Kidney (tissue), 13 donors: ENCODE measurements at regions not wholly inside any gene's neighbourhood (a gene's known extent, or its start where the extent isn't known, plus 50 kb on each side); places are given as distances from the start of the nearest gene placed in this dataset.
A peak's percentile ranks its signal among the peaks of the same experiment; 100 is the strongest.

Experiments
- DNase-seq, 5 donors: peaks; one replicate each; pipeline ENCODE4 v3.0.0-alpha.2; 2013 to 2020
- FAIRE-seq: peaks from 2 replicates; lab custom pipeline; 2012; peaks lifted over from hg19 to GRCh38; lab: Jason Lieb, UNC
- H3K27ac ChIP-seq, 2 donors: one replicate each; pipeline ENCODE4 v1.7.0; 2013; ENCODE audit warnings: low read depth in 2 of 2, low read length in 2 of 2, inconsistent platforms in 1 of 2
- H3K27me3 ChIP-seq: one replicate; pipeline ENCODE4 v1.7.1; 2013; ENCODE audit warnings: low read length, inconsistent platforms; ENCODE audit not compliant: control insufficient read depth, insufficient read depth
- H3K36me3 ChIP-seq, 3 donors: one replicate each; pipeline versions ENCODE4 v1.7.0 to v1.7.1; 2013; ENCODE audit warnings: low read length in 3 of 3, control low read depth in 1 of 3, inconsistent platforms in 1 of 3; ENCODE audit not compliant: insufficient read depth in 3 of 3, control insufficient read depth in 2 of 3
- H3K4me1 ChIP-seq, 3 donors: one replicate each; pipeline versions ENCODE4 v1.7.0 to v1.7.1; 2013; ENCODE audit warnings: low read length in 3 of 3, inconsistent platforms in 1 of 3, low read depth in 1 of 3; ENCODE audit not compliant: control insufficient read depth in 2 of 3, insufficient read depth in 2 of 3
- H3K4me3 ChIP-seq, 3 donors: one replicate each; pipeline versions ENCODE4 v1.7.0 to v1.8.1; 2013; ENCODE audit warnings: low read length in 3 of 3, control low read depth in 1 of 3, inconsistent platforms in 1 of 3
- H3K9ac ChIP-seq, 3 donors: one replicate each; pipeline versions ENCODE4 v1.7.0 to v1.7.1; 2013; ENCODE audit warnings: low read length in 3 of 3, control low read depth in 1 of 3, inconsistent platforms in 1 of 3
- H3K9me3 ChIP-seq, 3 donors: one replicate each; pipeline versions ENCODE4 v1.7.0 to v1.7.1; 2013; ENCODE audit warnings: low read length in 3 of 3, control low read depth in 1 of 3, inconsistent platforms in 1 of 3; ENCODE audit not compliant: control insufficient read depth in 2 of 3, insufficient read depth in 1 of 3
- CTCF ChIP-seq: IDR thresholded peaks from 3 replicates; pipeline ENCODE4 v1.5.1; 2012; ENCODE audit warnings: mild to moderate bottlenecking, moderate library complexity, borderline replicate concordance; ENCODE audit not compliant: insufficient read depth; ENCODE audit errors: extremely low read depth
- intact Hi-C: fragments of 100-400 bp; cut with DNase I; formaldehyde crosslinking; loops from one replicate; pipeline ENCODE4 v1.11.1; 2022
- donor health status: control.
- donor health status: control.
- donor health status: control.
- donor health status: control.
- donor health status: control.
- donor health status: DM: yes; HTN: yes; CAD: no.
- donor health status: Normal renal cell carcinoma (clear cell type).

DNA sequence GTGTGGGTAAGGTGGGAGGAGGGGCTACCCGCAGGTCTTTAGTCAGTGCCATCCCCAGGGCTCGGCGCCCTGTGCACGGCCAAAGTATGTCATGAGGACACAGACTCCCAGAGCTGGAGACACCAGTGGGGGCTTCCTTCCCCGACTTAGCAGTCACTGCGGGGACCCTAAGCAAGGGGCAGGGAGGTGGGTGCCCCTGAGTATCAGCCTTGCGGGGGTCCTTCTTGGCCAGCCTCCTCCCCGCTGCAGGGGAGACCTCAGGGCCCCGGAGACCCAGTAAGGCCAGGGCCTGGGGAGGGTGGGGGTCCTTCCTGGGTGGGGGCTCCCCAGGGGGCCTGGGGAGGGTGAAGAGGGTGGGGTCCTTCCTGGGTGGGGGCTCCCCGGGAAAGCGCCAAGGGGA is 673.8 kb downstream of the BRD1 start:
- Histone ChIP-seq H3K4me3 (no peak overlapping the region), H3K27me3 (no peaks in the 10 kb centered on the region), H3K4me1 (no peaks in the 10 kb centered on the region), H3K27ac (no peak overlapping the region), H3K36me3 (no peaks in the 10 kb centered on the region), H3K9me3 (no peaks in the 10 kb centered on the region), H3K9ac (no peak overlapping the region)
- no peak for TF ChIP-seq CTCF
- FAIRE-seq (no peak), DNase-seq (peak in 1 of 5 donors; percentile 44)
- intact Hi-C loops: no loop called here

DNA sequence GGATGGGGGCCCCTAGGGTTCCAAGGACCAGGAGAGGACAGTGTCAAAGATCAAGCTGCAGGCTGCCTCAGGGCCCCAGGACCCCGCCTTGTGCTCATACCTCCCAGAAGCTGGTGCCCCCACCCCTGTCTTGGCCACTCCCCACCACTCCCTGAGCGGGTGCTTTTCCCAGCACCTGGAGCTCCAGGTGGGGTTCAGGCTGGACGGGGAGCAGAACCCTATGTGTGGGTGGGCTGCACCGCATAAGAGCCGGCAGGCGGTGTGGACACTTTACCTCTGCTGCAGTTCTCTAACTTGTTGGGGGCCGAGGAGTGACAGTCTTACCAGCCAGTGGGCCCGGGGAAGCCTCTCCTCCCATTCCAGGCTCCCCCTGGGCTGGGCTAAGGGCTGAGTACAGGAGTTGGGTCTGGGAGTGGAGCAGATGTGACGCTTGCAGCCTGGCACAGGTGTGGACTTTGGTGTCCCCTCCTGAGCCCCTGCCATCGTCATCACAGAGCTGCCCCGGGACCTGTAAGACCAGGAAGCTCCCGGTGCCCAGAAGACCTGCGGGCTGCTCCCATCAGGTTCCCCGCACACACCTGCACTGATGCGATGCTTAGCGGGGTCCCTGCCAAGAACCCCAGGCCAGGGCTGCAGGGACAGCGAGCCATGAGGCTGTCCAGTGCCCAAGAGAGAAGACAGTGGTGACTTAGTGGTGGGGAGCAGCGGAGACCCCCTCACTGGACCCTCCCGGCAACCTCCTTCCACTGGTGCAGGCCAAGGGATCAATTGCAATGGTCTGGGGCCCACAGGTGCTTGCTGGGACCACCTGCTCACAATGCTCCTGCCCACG is 674.5 kb downstream of the BRD1 start:
- intact Hi-C loops: no loop called here
- Histone ChIP-seq H3K9ac (no peak overlapping the region), H3K27ac (no peak overlapping the region), H3K36me3 (no peaks in the 10 kb centered on the region), H3K4me3 (no peak overlapping the region), H3K4me1 (no peaks in the 10 kb centered on the region), H3K27me3 (no peaks in the 10 kb centered on the region), H3K9me3 (no peaks in the 10 kb centered on the region)
- no peak for DNase-seq
- no peak for FAIRE-seq
- no peak for TF ChIP-seq CTCF

DNA sequence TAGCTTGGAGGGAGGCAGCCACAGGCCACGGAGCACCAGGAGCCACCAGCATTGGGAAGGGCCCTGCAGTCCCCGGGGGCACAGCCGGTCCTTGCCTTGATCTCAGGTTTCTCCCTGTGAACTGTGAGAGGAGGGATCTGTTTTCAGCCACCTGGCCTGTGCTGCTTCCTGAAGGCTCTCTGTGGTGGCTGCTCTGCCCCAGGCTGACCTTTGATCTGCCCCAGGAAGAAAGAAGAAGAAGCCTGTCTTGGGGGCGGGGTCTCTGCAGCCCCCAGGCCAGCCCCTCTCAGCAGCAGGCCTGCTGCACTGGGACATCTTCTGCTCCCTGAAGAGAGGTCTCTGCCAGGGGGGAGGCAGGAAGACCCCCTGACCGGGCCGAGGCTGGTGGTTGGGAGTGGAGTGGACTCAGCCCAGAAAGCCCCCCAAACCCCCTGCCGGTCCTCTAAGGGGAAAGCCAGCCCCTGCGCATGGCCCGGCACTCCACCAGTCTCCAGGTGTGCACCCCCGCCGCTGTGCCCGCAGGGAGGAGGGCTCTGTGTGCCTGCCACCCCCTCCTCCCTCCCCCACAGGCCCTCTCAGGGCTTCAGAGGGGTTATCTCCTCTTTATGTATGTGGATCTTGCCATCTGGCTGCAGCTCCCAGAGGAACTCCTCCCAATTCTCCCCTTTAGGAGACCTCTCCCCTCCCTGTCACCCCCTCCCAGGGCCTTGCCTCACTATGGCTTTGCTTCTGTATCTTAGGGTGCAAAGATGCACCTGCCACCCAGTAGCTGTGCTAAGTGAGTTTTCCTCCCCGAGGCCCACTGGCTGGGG is 675.3 kb downstream of the BRD1 start:
- H3K4me3 ChIP-seq: no peak overlapping the region
- FAIRE-seq (no peak), DNase-seq (peak in 4 of 5 donors; percentile 65 to 78 (median 73))
- no peaks in the 10 kb centered on the region for H3K36me3 ChIP-seq
- H3K27me3 ChIP-seq: no peaks in the 10 kb centered on the region
- H3K4me1 ChIP-seq: no peaks in the 10 kb centered on the region
- H3K27ac ChIP-seq: no peak overlapping the region
- no peak overlapping the region for H3K9ac ChIP-seq
- H3K9me3 ChIP-seq: no peaks in the 10 kb centered on the region
- intact Hi-C loops: no loop called here
- TF ChIP-seq CTCF: no peak
